Endothelial cell of umbilical vein (primary cell): ENCODE measurements at regions not wholly inside any gene's neighbourhood (a gene's known extent, or its start where the extent isn't known, plus 50 kb on each side); places are given as distances from the start of the nearest gene placed in this dataset.

Experiments
- FOS ChIP-seq: IDR thresholded peaks from 2 replicates; pipeline ENCODE4 v1.6.1; 2011; ENCODE audit warnings: mild to moderate bottlenecking, low read length, moderate library complexity, borderline replicate concordance; ENCODE audit not compliant: insufficient read depth
- JUN ChIP-seq: IDR thresholded peaks from 2 replicates; pipeline ENCODE4 v1.6.1; 2011; ENCODE audit warnings: borderline replicate concordance, low read depth; ENCODE audit not compliant: insufficient read length, insufficient read depth
- POLR2A ChIP-seq: IDR thresholded peaks from 2 replicates; pipeline ENCODE4 v1.6.1; 2012; ENCODE audit warnings: low read depth, mild to moderate bottlenecking, control low read depth, low read length
- POLR2AphosphoS5 ChIP-seq: IDR thresholded peaks from 2 replicates; pipeline ENCODE4 v1.6.1; 2012; ENCODE audit warnings: low read depth, mild to moderate bottlenecking, control low read depth, low read length, moderate library complexity; ENCODE audit not compliant: insufficient read depth
- TF ChIP-seq, protein P1 (sequence below): IDR thresholded peaks from 2 replicates; pipeline ENCODE4 v1.6.1; 2011; ENCODE audit not compliant: insufficient read depth, insufficient read length
- TF ChIP-seq, protein P2 (sequence below), 2 donors: IDR thresholded peaks; 1 replicate in 1 of 2; 2 replicates in 1 of 2; pipeline ENCODE4 v1.5.1; 2011; ENCODE audit warnings: low read length in 2 of 2, mild to moderate bottlenecking in 2 of 2, moderate library complexity in 2 of 2, control low read depth in 1 of 2, inconsistent platforms in 1 of 2, low read depth in 1 of 2; ENCODE audit not compliant: insufficient read depth in 1 of 2; ENCODE audit errors: extremely low read depth in 1 of 2

DNA sequence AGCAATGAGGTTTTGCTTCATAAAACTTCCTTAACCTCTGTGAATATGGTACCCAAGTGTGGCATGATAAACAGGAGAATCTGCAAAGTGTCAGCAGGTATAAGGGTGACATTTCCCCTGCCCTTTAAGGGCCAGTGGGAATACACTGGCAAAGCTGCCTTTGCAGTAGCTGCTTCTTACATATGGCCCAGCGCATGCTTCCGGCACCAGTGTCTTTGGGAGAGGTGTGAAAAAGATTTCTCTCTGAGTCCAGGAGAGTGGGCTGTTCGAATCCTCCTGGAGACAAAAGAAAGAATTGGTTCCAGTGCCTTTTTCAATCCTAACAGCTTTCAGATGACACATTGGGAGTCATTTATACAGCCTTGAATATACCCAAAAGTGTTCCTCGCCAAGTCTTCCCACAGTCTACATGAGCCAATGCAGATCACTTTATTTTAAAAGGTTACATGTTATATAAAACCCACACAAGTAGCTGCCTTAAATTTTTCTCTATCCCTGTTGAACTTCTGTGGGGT lies 437.7 kb downstream of the PRKD1 start:
- no peak for TF ChIP-seq POLR2A
- TF ChIP-seq, protein P1, sequence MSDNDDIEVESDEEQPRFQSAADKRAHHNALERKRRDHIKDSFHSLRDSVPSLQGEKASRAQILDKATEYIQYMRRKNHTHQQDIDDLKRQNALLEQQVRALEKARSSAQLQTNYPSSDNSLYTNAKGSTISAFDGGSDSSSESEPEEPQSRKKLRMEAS: no peak
- no peak for TF ChIP-seq JUN
- TF ChIP-seq POLR2AphosphoS5: no peak
- TF ChIP-seq, protein P2, sequence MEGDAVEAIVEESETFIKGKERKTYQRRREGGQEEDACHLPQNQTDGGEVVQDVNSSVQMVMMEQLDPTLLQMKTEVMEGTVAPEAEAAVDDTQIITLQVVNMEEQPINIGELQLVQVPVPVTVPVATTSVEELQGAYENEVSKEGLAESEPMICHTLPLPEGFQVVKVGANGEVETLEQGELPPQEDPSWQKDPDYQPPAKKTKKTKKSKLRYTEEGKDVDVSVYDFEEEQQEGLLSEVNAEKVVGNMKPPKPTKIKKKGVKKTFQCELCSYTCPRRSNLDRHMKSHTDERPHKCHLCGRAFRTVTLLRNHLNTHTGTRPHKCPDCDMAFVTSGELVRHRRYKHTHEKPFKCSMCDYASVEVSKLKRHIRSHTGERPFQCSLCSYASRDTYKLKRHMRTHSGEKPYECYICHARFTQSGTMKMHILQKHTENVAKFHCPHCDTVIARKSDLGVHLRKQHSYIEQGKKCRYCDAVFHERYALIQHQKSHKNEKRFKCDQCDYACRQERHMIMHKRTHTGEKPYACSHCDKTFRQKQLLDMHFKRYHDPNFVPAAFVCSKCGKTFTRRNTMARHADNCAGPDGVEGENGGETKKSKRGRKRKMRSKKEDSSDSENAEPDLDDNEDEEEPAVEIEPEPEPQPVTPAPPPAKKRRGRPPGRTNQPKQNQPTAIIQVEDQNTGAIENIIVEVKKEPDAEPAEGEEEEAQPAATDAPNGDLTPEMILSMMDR (IDR thresholded peaks at IDR 0.05; ENCODE audit: extremely low read depth in 1 of 2, insufficient read depth in 1 of 2, low read depth in 1 of 2, low read length in 2 of 2): no peak
- TF ChIP-seq FOS: no peak
